NCI-H187 treated with DMSO at 0.1 percent for 48 hours (cell line): ENCODE measurements at regions not wholly inside any gene's neighbourhood (a gene's known extent, or its start where the extent isn't known, plus 50 kb on each side); places are given as distances from the start of the nearest gene placed in this dataset.
"Not testable (repeated sequence)": the region's sequence is repeated elsewhere in the genome, so short reads cannot be mapped to it uniquely, and the experiment has no call there.

ENCODE experiments used
- DNase-seq: peaks from one replicate; lab custom pipeline; 2025; lab: John Stamatoyannopoulos, UW

- DNase-seq: no peak
Measured at GRCh38 chr3:21237638-21238037, 513.4 kb downstream of the ZNF385D start.

GRCh38 chr3:21235491-21235890, 515.5 kb downstream of the ZNF385D start:
- no peak for DNase-seq

- DNase-seq: no peak
Measured at GRCh38 chr3:21234933-21235332, 516.1 kb downstream of the ZNF385D start.

GRCh38 chr3:21229426-21230135, 521.4 kb downstream of the ZNF385D start:
- DNase-seq: no peak

GRCh38 chr3:21226086-21226485, 524.9 kb downstream of the ZNF385D start:
- no peak for DNase-seq

- no peak for DNase-seq
Measured at GRCh38 chr3:21220944-21221343, 530.1 kb downstream of the ZNF385D start.

- no peak for DNase-seq
Measured at GRCh38 chr3:21216598-21216997, 534.4 kb downstream of the ZNF385D start.

DNA sequence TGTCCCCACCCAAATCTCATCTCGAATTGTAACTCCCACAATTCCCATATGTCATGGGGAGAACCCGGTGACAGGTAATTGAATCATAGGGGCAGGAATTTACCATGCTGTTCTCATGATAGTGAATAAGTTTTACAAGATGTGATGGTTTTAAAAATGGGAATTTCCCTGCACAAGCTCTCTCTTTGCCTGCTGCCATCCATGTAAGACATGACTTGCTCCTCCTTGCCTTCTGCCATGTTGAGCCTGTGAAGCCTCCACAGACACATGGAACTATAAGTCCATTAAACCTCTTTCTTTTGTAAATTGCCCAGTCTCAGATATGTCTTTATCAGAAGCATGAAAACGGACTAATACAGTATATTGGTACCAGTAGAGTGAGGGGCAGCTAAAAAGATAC, 546.9 kb downstream of the ZNF385D start:
- DNase-seq: not testable (repeated sequence)

- no peak for DNase-seq
Measured at GRCh38 chr3:21195203-21195602, 555.8 kb downstream of the ZNF385D start.

DNA sequence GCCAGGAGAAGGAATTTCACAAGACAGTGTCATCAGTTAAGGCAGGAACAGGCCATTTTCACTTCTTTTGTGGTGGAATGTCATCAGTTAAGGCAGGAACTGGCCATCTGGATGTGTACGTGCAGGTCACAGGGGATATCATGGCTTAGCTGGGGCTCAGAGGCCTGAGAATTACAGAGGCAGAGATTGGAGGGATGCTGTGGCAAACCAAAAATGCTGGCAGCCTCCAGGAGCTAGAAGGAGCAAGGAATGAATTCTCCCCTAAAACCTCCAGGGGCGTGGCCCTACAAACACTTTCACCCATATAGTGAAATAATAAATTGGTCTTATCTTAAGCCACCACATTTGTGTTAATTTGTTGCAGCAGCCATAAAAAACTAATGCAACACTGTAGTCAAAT, 557.0 kb downstream of the ZNF385D start:
- not testable (repeated sequence) for DNase-seq

DNA sequence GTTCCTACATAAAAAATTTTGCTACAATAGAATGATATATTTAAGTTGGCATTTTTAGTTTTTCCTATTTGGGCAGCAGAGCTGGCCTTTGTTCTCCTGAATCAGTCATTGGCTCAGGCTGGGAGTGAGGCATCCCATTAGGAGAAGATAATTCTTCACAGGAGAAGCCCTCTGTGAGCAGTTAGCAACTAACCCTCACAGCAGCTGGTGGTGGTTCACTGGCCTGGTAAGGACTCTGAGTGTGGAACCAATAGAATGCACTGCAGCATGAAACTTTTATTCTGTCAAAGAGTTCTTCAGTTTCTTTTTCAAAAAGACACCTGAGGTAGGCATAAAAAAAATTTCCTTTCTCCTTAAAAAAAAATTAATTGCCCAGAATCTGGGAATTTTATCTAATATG, 562.6 kb downstream of the ZNF385D start:
- no peak for DNase-seq

DNA sequence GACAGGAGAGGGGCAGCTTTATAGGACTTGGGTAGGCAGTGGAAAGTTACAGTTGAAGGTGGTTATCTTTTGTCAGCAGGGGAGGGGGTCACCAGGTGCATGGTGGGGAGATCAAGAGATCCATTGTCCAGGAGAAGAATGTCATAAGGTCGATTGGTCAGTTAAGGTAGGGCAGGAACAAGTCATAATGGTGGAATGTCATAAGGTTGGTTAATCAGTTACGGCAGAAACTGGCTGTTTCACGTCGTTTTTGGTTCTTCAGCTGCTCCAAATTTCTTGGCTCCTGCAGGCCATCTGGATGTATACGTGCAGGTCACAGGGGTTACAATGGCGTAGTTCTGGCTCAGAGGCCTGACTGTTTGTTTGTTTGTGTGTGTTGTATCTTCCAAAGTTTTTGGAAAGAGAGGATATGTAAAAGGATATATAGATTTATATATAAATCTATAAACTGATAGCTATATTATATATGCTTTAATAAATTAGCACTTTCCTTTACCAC, 565.1 kb downstream of the ZNF385D start:
- DNase-seq: no peak

DNA sequence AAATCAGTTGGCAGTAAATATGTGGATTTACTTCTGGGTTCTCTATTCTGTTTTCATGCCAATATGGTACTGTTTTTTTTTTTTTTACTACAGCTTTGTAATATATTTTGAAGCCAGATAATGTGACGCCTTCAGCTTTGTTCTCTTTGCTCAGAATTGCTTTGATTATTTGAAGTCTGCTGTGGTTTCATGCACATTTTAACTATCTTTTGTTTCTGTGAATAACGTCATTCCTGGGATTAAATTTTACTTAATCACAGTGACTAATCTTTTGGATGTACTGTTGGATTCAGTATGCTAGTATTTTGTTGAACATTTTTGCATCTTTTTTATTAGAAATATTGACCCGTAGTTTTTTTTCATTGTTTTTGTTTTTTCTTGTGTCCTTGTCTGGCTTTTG, 576.5 kb downstream of the ZNF385D start:
- DNase-seq: no peak

GRCh38 chr3:21170964-21171363, 580.0 kb downstream of the ZNF385D start:
- no peak for DNase-seq

DNA sequence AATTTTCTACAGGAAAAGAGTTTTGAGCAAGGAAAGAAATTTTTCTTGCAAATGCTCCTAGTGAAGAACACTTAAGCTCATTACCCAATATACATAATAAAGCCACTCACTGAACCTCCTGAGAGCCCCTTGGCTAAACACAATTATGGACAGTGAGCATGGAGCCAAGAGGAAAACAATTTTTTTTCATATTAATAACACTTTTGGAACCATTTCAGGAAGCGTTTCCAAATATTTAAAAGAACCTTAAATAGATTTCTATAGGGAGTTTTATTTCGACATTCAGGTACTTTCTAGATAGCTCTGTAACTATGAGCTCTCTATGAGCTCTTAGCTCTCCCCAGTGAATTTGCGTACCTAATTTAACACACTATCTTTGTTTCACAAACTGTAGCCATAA, 581.1 kb downstream of the ZNF385D start:
- no peak for DNase-seq

DNA sequence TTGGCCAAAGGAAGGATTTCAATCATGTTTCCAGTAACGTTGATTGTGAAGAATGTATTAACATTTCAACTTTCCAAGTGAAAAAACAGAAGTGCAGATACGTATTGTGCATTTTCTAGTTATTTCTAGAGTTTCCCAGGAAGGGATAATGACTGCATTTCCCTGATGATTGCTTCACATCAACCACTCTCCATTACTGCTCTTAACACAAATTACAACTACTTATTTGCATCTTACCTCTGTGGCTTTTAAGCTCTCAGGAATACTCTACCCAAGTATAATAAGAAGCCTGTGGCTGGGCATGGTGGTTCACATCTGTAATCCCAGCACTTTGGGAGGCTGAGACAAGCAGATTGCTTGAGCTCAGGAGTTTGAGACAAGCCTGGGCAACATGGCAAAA, 582.5 kb downstream of the ZNF385D start:
- DNase-seq: no peak

DNA sequence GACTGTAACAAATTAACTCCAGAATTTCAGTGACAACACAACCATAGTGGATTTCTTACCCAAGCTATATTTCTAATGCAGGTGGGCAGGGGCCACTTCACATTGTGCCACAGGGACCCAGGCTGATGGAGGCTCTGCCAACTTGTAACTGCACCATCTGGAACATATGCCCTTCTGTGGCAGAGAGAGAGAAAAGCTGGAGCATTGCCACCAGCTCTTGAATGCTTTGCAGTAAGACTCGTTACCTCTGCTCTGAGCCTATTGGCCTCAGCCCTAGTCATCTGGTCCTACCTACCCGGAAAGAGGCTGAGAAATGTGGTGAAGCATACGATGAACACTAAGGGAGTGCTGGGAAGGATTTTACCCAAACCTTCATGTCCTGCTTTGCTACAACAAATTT, 587.1 kb downstream of the ZNF385D start:
- DNase-seq: no peak

DNA sequence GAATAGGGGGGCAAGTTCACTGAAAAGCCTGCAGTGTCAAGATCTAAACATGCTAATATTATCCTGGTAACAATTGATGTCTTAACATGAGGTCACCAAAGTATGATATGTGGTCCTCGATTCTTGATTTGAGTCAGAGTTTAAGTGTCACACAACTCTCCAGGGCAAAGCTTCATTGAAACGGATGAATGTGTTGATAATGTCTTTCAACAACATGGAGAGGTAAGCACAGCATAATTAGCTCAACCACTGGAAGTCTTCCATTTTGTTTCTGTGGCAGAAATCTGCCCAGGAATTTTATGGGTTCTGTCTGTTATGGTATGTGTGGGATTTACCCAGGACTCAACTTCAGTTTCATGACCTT, 591.5 kb downstream of the ZNF385D start:
- DNase-seq: no peak

DNA sequence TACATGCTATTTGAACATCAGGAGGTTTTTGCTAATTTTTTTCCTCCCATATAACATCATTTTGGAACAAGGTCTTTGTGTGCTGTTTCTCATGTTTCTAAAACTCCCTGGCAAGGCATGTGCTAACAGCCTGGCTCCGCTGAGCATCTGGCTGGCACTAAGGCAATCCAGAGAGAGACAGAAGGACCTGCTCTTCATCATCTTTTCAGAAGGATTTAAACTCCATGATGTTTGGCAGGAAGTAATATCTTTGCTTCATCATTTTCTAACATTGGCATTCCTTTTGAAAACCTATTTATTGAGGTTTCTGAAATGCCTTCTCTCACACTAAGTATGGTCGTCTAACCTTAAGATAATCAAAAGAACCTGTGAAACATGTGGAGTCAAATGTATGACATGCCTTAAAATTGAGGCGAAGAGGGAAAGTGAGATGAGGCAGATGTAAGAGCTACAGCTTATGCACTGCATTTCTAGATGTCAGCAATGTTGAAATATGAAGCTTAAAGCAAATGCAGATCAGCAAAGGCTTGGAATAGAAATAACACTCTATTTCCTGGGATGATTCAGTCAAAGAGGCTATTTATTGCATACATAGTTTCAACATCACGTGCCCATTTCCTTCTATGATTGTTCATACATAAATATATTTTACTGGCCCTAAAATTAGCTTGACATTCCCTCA, 592.0 kb downstream of the ZNF385D start:
- DNase-seq: no peak

DNA sequence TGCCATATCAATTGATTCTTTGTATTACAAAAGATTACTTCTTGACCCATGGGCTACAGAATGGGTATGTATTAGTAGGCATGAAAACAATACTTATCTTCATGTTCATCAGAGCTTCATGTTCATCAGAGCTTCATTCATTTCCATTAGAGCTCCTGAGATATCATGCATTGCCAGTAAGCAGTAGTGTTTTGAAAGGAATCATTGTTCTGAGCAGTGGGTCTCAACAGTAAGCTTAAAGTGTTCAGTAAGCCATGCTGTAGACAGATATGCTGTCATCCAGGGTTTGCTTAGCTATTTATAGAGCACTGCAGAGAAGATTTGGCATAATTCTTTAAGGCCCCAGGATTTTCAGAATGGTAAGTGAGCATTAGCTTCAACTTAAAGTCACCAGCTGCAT, 596.1 kb downstream of the ZNF385D start:
- no peak for DNase-seq

GRCh38 chr3:21152555-21152954, 598.5 kb downstream of the ZNF385D start:
- DNase-seq: no peak

GRCh38 chr3:21142949-21143348, 608.1 kb downstream of the ZNF385D start:
- DNase-seq: no peak

GRCh38 chr3:21142031-21142430, 609.0 kb downstream of the ZNF385D start:
- no peak for DNase-seq

GRCh38 chr3:21140785-21141184, 610.2 kb downstream of the ZNF385D start:
- DNase-seq: peak; percentile 8
